GM04504 (cell line): ENCODE measurements at regions not wholly inside any gene's neighbourhood (a gene's known extent, or its start where the extent isn't known, plus 50 kb on each side); places are given as distances from the start of the nearest gene placed in this dataset.
"Not testable (repeated sequence)": the region's sequence is repeated elsewhere in the genome, so short reads cannot be mapped to it uniquely, and the experiment has no call there.

ENCODE experiments used
- DNase-seq: peaks from one replicate; pipeline ENCODE4 v3.0.0-alpha.2; 2012; ENCODE audit warnings: low read depth

- no peak for DNase-seq
Observed at GRCh38 chrX:55142206-55142918, 53.5 kb downstream of the PAGE2 start.

GRCh38 chrX:55142919-55143310 lies 54.1 kb downstream of the PAGE2 start:
- no peak for DNase-seq

GRCh38 chrX:55143621-55144020 lies 54.8 kb downstream of the PAGE2 start:
- DNase-seq, result no peak

GRCh38 chrX:55144697-55145096 lies 55.9 kb downstream of the PAGE2 start:
- DNase-seq, result no peak

- DNase-seq, result no peak
Observed at GRCh38 chrX:55149242-55149641, 60.4 kb downstream of the PAGE2 start.

GRCh38 chrX:55151199-55151598 lies 62.4 kb downstream of the PAGE2 start:
- no peak for DNase-seq

- DNase-seq, result no peak
Observed at GRCh38 chrX:55159551-55159950, 60.6 kb upstream of the PAGE5 start.

- peak; percentile 68 for DNase-seq
Observed at GRCh38 chrX:55160685-55161552, 59.2 kb upstream of the PAGE5 start.

GRCh38 chrX:55161581-55161980 lies 58.6 kb upstream of the PAGE5 start:
- DNase-seq, result no peak

- DNase-seq, result no peak
Observed at GRCh38 chrX:55163171-55163570, 57.0 kb upstream of the PAGE5 start.

- not testable (repeated sequence) for DNase-seq
Observed at GRCh38 chrX:55165026-55165425, 55.1 kb upstream of the PAGE5 start.

- DNase-seq, result no peak
Observed at GRCh38 chrX:55167124-55167803, 52.9 kb upstream of the PAGE5 start.

- DNase-seq, result no peak
Observed at GRCh38 chrX:55167901-55168300, 52.2 kb upstream of the PAGE5 start.

GRCh38 chrX:55169782-55170181 lies 50.4 kb upstream of the PAGE5 start:
- DNase-seq, result no peak
